ENCODE measurements at regions not wholly inside any gene's neighbourhood (a gene's known extent, or its start where the extent isn't known, plus 50 kb on each side); places are given as distances from the start of the nearest gene placed in this dataset.

GRCh38 chr4:3845094-3845743, 79.0 kb downstream of the ADRA2C start:
- TF ChIP-seq CTCF (IDR thresholded peaks at IDR 0.05): no peak
- no peak for TF ChIP-seq POLR2A (IDR thresholded peaks at IDR 0.05)
- H3K4me1 ChIP-seq: no peaks in the 10 kb centered on the region
- H3K9me3 ChIP-seq: peaks cover 0 to 3% of the 10 kb centered on the region in 2 donors
- intact Hi-C loops (cut with DNase I; ENCODE audit: low total_unique reads): no loop called here
- H3K4me3 ChIP-seq: no peak overlapping the region
- no peaks in the 10 kb centered on the region for H3K27me3 ChIP-seq
- H3K36me3 ChIP-seq: no peaks in the 10 kb centered on the region
- no peak overlapping the region for H3K27ac ChIP-seq
- DNase-seq: no peak

GRCh38 chr4:3845744-3846429, 79.7 kb downstream of the ADRA2C start:
- H3K36me3 ChIP-seq: no peaks in the 10 kb centered on the region
- H3K9me3 ChIP-seq: peaks cover 0 to 3% of the 10 kb centered on the region in 2 donors
- no peaks in the 10 kb centered on the region for H3K27me3 ChIP-seq
- TF ChIP-seq POLR2A (IDR thresholded peaks at IDR 0.05): no peak
- no peak for TF ChIP-seq CTCF (IDR thresholded peaks at IDR 0.05)
- H3K4me1 ChIP-seq: no peaks in the 10 kb centered on the region
- H3K4me3 ChIP-seq: no peak overlapping the region
- DNase-seq: no peak
- no peak overlapping the region for H3K27ac ChIP-seq
- intact Hi-C loops (cut with DNase I; ENCODE audit: low total_unique reads): no loop called here

GRCh38 chr4:3847211-3847940, 81.2 kb downstream of the ADRA2C start:
- Histone ChIP-seq H3K27me3 (no peaks in the 10 kb centered on the region), H3K4me1 (no peaks in the 10 kb centered on the region), H3K27ac (no peak overlapping the region), H3K9me3 (peaks cover 0 to 3% of the 10 kb centered on the region in 2 donors), H3K36me3 (no peaks in the 10 kb centered on the region), H3K4me3 (no peak overlapping the region)
- TF ChIP-seq CTCF (IDR thresholded peaks at IDR 0.05) (no peak), POLR2A (IDR thresholded peaks at IDR 0.05) (no peak)
- DNase-seq: no peak
- intact Hi-C loops (cut with DNase I; ENCODE audit: low total_unique reads): no loop called here

- intact Hi-C loops (cut with DNase I; ENCODE audit: low total_unique reads): no loop called here
- no peaks in the 10 kb centered on the region for H3K36me3 ChIP-seq
- H3K4me1 ChIP-seq: no peaks in the 10 kb centered on the region
- H3K4me3 ChIP-seq: no peak overlapping the region
- TF ChIP-seq POLR2A (IDR thresholded peaks at IDR 0.05) (no peak), CTCF (IDR thresholded peaks at IDR 0.05) (no peak)
- peaks cover 0 to 3% of the 10 kb centered on the region in 2 donors for H3K9me3 ChIP-seq
- H3K27ac ChIP-seq: no peak overlapping the region
- no peaks in the 10 kb centered on the region for H3K27me3 ChIP-seq
- DNase-seq: no peak
Measured at GRCh38 chr4:3848323-3848722, 82.1 kb downstream of the ADRA2C start.

- intact Hi-C loops (cut with DNase I; ENCODE audit: low total_unique reads): no loop called here
- no peaks in the 10 kb centered on the region for H3K4me1 ChIP-seq
Measured at GRCh38 chr4:3849140-3849539, 83.0 kb downstream of the ADRA2C start.

More at GRCh38 chr4:3849140-3849539, 83.0 kb downstream of the ADRA2C start:
- no peak for DNase-seq
- Histone ChIP-seq H3K4me3 (no peak overlapping the region), H3K9me3 (peaks cover 0 to 3% of the 10 kb centered on the region in 2 donors), H3K36me3 (no peaks in the 10 kb centered on the region), H3K27ac (no peak overlapping the region), H3K27me3 (no peaks in the 10 kb centered on the region)
- TF ChIP-seq CTCF (IDR thresholded peaks at IDR 0.05): no peak
- TF ChIP-seq POLR2A (IDR thresholded peaks at IDR 0.05): no peak
